CD4-positive, CD25-positive, alpha-beta regulatory T cell (primary cell): ENCODE measurements at regions not wholly inside any gene's neighbourhood (a gene's known extent, or its start where the extent isn't known, plus 50 kb on each side); places are given as distances from the start of the nearest gene placed in this dataset.

ENCODE experiments used
- ATAC-seq, 2 donors: fragments of 150-1000 bp; cut with Tn5 transposase; one replicate each; pipeline ENCODE4 v1.10.0; 2021; ENCODE audit warnings: low read depth in 2 of 2, moderate number of reproducible peaks in 2 of 2, moderate library complexity in 1 of 2
- DNase-seq, 3 donors: peaks; one replicate each; pipeline versions ENCODE4 v3.0.0 to v3.0.0-alpha.2; 2012 to 2022; ENCODE audit warnings: mixed read lengths in 1 of 3
- H3K27ac ChIP-seq: one replicate; pipeline ENCODE4 v1.7.0; 2013; ENCODE audit warnings: mild to moderate bottlenecking, low read length; ENCODE audit not compliant: insufficient read depth, poor library complexity, severe bottlenecking
- H3K27me3 ChIP-seq: one replicate; pipeline ENCODE4 v1.7.0; 2013; ENCODE audit warnings: low read length; ENCODE audit not compliant: control insufficient read depth, insufficient read depth
- H3K36me3 ChIP-seq: one replicate; pipeline ENCODE4 v1.7.0; 2013; ENCODE audit warnings: mild to moderate bottlenecking, low read length, moderate library complexity; ENCODE audit not compliant: control insufficient read depth, insufficient read depth
- H3K4me1 ChIP-seq: 2 replicates; pipeline ENCODE4 v1.7.0; 2013; ENCODE audit warnings: mild to moderate bottlenecking, low read length; ENCODE audit not compliant: insufficient read depth, control insufficient read depth, poor library complexity, severe bottlenecking
- H3K4me3 ChIP-seq: one replicate; pipeline ENCODE4 v1.7.0; 2013; ENCODE audit warnings: low read depth, mild to moderate bottlenecking, low read length, moderate library complexity
- H3K9me3 ChIP-seq, 2 experiments: 1 replicate in 1 of 2; 2 replicates in 1 of 2; pipeline ENCODE4 v1.7.0; 2013; ENCODE audit warnings: low read length in 2 of 2, mild to moderate bottlenecking in 1 of 2, moderate library complexity in 1 of 2; ENCODE audit not compliant: control insufficient read depth in 2 of 2
- H3K27ac Mint-ChIP-seq, 3 donors: one replicate each; pipeline ENCODE4 v1.8.0; 2020 to 2022; ENCODE audit warnings: mild to moderate bottlenecking in 3 of 3, mixed read lengths in 3 of 3, moderate library complexity in 2 of 3
- H3K27me3 Mint-ChIP-seq: one replicate; pipeline ENCODE4 v1.8.0; 2022; ENCODE audit warnings: mild to moderate bottlenecking, mixed read lengths
- H3K36me3 Mint-ChIP-seq: one replicate; pipeline ENCODE4 v1.8.0; 2020; ENCODE audit warnings: mixed read lengths
- H3K4me1 Mint-ChIP-seq, 4 donors: one replicate each; pipeline ENCODE4 v1.8.0; 2020 to 2022; ENCODE audit warnings: mixed read lengths in 4 of 4, mild to moderate bottlenecking in 1 of 4
- H3K4me3 Mint-ChIP-seq, 4 donors: one replicate each; pipeline ENCODE4 v1.8.0; 2020 to 2022; ENCODE audit warnings: mild to moderate bottlenecking in 4 of 4, mixed read lengths in 4 of 4, moderate library complexity in 3 of 4
- H3K9me3 Mint-ChIP-seq, 7 donors: one replicate each; pipeline ENCODE4 v1.8.0; 2020 to 2022; ENCODE audit warnings: mixed read lengths in 7 of 7, mild to moderate bottlenecking in 3 of 7, moderate library complexity in 2 of 7

DNA sequence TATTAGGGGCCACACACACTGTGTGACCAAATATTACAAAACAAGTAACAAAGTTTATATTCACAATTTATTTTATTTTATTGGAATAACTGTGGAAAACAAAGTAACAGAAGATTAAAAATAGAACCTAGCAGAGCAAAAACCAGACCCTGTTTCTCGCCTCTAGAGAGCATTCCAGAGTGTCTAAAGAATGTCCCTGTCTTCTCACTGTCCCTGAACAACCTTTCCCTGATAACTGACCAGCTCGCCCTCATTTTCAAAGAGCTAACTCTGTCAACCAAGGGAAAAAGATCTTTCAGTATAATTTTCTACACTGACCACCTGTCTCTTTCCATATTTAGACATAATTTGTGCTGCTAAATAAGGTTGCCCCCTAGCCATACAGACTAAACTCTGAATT is 646.9 kb downstream of the USP25 start:
- no peak for ATAC-seq
- H3K27me3 Mint-ChIP-seq, result no peaks in the 10 kb centered on the region
- Histone ChIP-seq H3K36me3 (no peaks in the 10 kb centered on the region), H3K27ac (no peak overlapping the region), H3K4me1 (no peaks in the 10 kb centered on the region), H3K9me3 (peaks cover 0 to 4% of the 10 kb centered on the region in 2 experiments), H3K27me3 (no peaks in the 10 kb centered on the region), H3K4me3 (no peak overlapping the region)
- no peak for DNase-seq
- H3K27ac Mint-ChIP-seq, result no peak overlapping the region
- no peaks in the 10 kb centered on the region for H3K36me3 Mint-ChIP-seq
- peaks cover 0 to 9% (median 4%) of the 10 kb centered on the region in 7 donors for H3K9me3 Mint-ChIP-seq
- H3K4me3 Mint-ChIP-seq, result no peak overlapping the region
- H3K4me1 Mint-ChIP-seq, result no peaks in the 10 kb centered on the region

DNA sequence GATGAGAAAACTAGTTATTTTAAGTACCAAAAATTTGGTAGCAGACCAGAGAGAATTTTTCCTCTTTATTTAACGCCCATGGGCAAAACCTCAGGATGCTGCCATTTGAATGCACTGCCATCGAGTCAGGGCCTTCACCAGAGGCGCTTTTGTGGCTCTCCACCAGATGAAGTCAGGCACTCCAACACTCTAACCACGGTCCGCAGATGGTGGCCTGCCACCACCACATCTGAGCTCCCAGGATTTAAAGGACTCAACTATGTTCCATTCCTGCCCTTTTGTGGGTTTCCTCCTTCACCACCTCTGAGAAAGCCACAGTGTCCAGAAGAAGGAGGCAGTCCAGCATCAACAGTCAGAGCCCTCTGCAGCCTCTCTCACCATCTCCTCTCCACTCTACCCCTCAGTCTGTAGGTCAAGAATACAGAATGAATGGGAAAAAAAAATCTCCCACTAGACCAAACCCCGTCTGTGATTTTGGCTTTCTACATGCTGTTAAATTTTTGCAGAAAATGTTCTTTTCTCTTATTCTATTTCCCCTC is 647.4 kb downstream of the USP25 start:
- H3K4me1 Mint-ChIP-seq, result no peaks in the 10 kb centered on the region
- peaks cover 0 to 9% (median 4%) of the 10 kb centered on the region in 7 donors for H3K9me3 Mint-ChIP-seq
- H3K27me3 Mint-ChIP-seq, result no peaks in the 10 kb centered on the region
- Histone ChIP-seq H3K4me1 (no peaks in the 10 kb centered on the region), H3K36me3 (no peaks in the 10 kb centered on the region), H3K27ac (no peak overlapping the region), H3K9me3 (peaks cover 0 to 4% of the 10 kb centered on the region in 2 experiments), H3K4me3 (no peak overlapping the region), H3K27me3 (no peaks in the 10 kb centered on the region)
- ATAC-seq (no peak), DNase-seq (no peak)
- no peaks in the 10 kb centered on the region for H3K36me3 Mint-ChIP-seq
- no peak overlapping the region for H3K27ac Mint-ChIP-seq
- H3K4me3 Mint-ChIP-seq, result no peak overlapping the region

DNA sequence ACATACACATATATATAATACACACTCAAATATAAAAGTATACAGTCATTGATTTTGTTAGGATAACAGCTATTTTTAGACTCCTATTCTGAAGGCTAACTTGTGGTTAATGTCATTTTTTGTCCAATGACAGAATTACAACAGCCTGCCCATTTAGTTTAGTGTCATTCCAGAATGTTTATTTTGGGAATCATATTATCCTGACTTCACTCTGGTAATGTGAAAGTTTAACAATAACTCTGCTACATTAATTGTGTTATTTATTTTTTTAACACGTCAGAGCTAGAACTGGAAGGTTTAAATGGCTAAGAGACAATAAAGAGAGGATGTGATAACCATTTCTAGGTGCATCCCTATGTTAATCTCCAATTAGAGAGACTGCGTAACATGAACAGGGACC is 648.1 kb downstream of the USP25 start:
- Histone ChIP-seq H3K4me3 (no peak overlapping the region), H3K27me3 (no peaks in the 10 kb centered on the region), H3K4me1 (no peaks in the 10 kb centered on the region), H3K36me3 (no peaks in the 10 kb centered on the region), H3K27ac (no peak overlapping the region), H3K9me3 (peaks cover 0 to 4% of the 10 kb centered on the region in 2 experiments)
- no peak overlapping the region for H3K4me3 Mint-ChIP-seq
- no peak for ATAC-seq
- DNase-seq, result no peak
- H3K27ac Mint-ChIP-seq, result no peak overlapping the region
- H3K36me3 Mint-ChIP-seq, result no peaks in the 10 kb centered on the region
- H3K27me3 Mint-ChIP-seq, result no peaks in the 10 kb centered on the region
- no peaks in the 10 kb centered on the region for H3K4me1 Mint-ChIP-seq
- H3K9me3 Mint-ChIP-seq, result peaks cover 0 to 8% (median 4%) of the 10 kb centered on the region in 7 donors

DNA sequence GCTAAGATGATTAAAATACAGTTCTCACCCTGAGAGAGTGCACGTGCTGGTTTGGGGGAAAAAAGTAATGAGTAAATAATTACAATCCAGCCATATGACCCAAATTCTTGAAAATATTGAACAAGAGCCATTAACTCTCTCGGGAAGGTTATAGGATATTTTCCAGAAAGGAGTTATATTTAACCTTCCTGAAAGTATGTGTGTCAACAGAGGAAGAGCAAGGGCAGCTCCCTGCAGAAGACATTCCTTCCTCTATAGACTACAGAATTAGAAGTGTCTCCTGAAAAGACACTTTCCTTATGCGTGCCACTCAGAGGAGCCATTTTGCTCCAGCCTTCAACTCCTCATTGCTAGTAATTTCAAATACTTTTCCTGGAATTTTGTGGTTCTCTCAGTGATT is 648.7 kb downstream of the USP25 start:
- Histone ChIP-seq H3K27ac (no peak overlapping the region), H3K4me3 (no peak overlapping the region), H3K36me3 (no peaks in the 10 kb centered on the region), H3K27me3 (no peaks in the 10 kb centered on the region), H3K9me3 (peaks cover 0 to 3% of the 10 kb centered on the region in 2 experiments), H3K4me1 (no peaks in the 10 kb centered on the region)
- Mint-ChIP-seq H3K36me3 (no peaks in the 10 kb centered on the region), H3K27ac (no peak overlapping the region), H3K4me3 (no peak overlapping the region), H3K27me3 (no peaks in the 10 kb centered on the region), H3K4me1 (no peaks in the 10 kb centered on the region), H3K9me3 (peaks cover 0 to 8% (median 4%) of the 10 kb centered on the region in 7 donors)
- DNase-seq, result no peak
- no peak for ATAC-seq

DNA sequence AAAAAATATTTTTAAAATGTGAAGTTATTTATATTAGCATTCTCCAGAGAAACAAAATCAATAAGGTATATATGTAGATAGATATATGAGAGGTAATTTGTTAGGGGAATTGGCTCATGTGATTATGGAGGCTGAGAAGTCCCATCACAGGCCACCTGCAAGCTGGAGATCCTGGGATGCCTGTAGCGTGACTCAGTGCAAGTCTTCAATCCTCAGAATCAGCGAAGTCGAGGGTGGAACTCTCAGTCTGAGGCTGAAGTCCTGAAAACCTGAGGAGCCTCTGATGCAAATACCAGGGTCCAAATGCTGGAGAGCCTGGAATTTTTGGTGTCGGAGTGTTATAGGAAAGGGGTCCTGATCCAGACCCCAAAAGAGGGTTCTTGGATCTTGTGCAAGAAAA is 658.5 kb downstream of the USP25 start:
- Mint-ChIP-seq H3K4me3 (no peak overlapping the region), H3K4me1 (no peaks in the 10 kb centered on the region), H3K36me3 (no peaks in the 10 kb centered on the region), H3K27ac (no peak overlapping the region), H3K27me3 (no peaks in the 10 kb centered on the region), H3K9me3 (peaks cover 2 to 12% (median 6%) of the 10 kb centered on the region in 7 donors)
- Histone ChIP-seq H3K4me1 (no peaks in the 10 kb centered on the region), H3K36me3 (no peaks in the 10 kb centered on the region), H3K27ac (no peak overlapping the region), H3K27me3 (no peaks in the 10 kb centered on the region), H3K9me3 (no peaks in the 10 kb centered on the region), H3K4me3 (no peak overlapping the region)
- DNase-seq, result no peak
- ATAC-seq, result no peak

DNA sequence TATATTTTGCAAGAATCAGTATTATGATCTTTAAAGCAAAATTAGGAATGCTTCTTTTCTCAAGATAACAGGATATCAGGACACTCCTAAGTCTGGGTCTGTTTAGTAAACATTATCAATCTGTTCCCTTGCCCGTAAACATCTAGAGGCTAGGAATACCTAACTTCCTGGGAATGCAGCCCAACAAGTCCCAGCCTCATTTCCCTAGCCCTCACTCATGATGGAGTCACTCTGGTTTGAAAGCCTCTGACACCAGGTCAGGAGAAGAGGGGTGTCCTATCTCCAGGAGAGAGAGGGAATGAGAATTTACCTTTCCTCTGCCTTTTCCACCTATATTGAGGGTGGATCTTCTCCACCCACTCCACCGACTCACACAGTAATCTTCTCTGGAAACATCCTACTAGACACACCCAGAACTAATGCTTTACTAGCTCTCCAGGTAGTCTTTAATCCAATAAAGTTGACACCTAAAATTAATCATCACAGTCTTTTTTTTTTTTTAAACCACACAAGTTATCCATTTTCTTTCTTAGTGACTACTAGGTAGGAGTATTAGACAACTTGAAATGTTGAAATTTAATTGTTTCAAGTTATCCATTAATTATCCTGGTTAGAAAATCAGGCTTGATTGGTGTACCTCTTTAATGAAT is 659.3 kb downstream of the USP25 start:
- H3K27ac Mint-ChIP-seq, result no peak overlapping the region
- H3K27me3 ChIP-seq, result no peaks in the 10 kb centered on the region
- DNase-seq (no peak), ATAC-seq (no peak)
- no peak overlapping the region for H3K4me3 ChIP-seq
- H3K4me3 Mint-ChIP-seq, result no peak overlapping the region
- no peaks in the 10 kb centered on the region for H3K36me3 Mint-ChIP-seq
- H3K4me1 ChIP-seq, result no peaks in the 10 kb centered on the region
- H3K9me3 ChIP-seq, result no peaks in the 10 kb centered on the region
- no peaks in the 10 kb centered on the region for H3K27me3 Mint-ChIP-seq
- H3K27ac ChIP-seq, result no peak overlapping the region
- peaks cover 2 to 12% (median 6%) of the 10 kb centered on the region in 7 donors for H3K9me3 Mint-ChIP-seq
- no peaks in the 10 kb centered on the region for H3K36me3 ChIP-seq
- H3K4me1 Mint-ChIP-seq, result no peaks in the 10 kb centered on the region

DNA sequence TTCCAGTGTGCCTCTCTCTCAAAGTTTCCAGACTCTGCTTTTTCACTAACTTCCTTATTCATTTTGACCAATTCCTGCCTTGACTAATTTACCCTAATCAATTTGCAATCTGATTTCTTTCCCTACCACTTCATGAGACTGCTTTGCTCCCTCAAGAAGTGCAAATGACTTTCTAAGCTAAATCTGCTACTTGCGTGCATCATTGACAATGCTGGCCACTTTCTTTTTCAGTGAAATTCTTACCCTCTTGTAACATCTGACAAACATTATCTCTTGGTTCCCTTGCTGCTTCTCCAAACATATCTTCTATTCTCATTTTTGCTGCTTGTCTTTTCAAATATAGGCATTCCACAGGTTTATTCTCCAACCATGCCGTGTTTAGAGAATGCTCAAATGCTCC is 659.9 kb downstream of the USP25 start:
- H3K4me3 Mint-ChIP-seq, result no peak overlapping the region
- Histone ChIP-seq H3K9me3 (no peaks in the 10 kb centered on the region), H3K27ac (no peak overlapping the region), H3K27me3 (no peaks in the 10 kb centered on the region), H3K4me3 (no peak overlapping the region), H3K4me1 (no peaks in the 10 kb centered on the region), H3K36me3 (no peaks in the 10 kb centered on the region)
- no peak for DNase-seq
- no peaks in the 10 kb centered on the region for H3K36me3 Mint-ChIP-seq
- no peaks in the 10 kb centered on the region for H3K27me3 Mint-ChIP-seq
- no peaks in the 10 kb centered on the region for H3K4me1 Mint-ChIP-seq
- H3K9me3 Mint-ChIP-seq, result peaks cover 2 to 12% (median 6%) of the 10 kb centered on the region in 7 donors
- ATAC-seq, result no peak
- H3K27ac Mint-ChIP-seq, result no peak overlapping the region

DNA sequence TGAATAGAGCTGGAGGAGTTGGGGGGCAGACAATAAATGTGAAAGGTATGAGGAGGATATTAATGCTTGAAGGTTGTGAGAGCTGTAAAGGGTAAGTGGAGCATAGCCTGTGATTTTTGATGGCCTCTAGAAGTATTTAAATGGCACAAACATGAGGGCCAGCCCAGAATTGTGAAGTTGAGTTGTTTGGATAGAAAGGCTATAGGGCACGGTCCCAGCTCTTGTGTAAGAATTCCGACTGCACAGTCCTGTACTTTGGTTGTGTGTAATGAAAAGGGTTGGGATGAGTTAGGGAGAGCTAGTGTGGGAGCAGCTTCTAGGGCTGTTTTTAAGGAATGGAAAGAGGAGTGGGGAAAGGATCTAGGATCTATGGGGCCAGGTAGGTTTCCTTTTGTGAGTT is 665.5 kb downstream of the USP25 start:
- Mint-ChIP-seq H3K4me1 (no peaks in the 10 kb centered on the region), H3K27ac (no peak overlapping the region), H3K27me3 (no peaks in the 10 kb centered on the region), H3K4me3 (no peak overlapping the region), H3K9me3 (peaks cover 5 to 26% (median 18%) of the 10 kb centered on the region in 7 donors), H3K36me3 (no peaks in the 10 kb centered on the region)
- ATAC-seq (no peak), DNase-seq (no peak)
- H3K9me3 ChIP-seq, result peaks cover 0 to 7% of the 10 kb centered on the region in 2 experiments
- no peaks in the 10 kb centered on the region for H3K27me3 ChIP-seq
- no peak overlapping the region for H3K4me3 ChIP-seq
- H3K4me1 ChIP-seq, result no peaks in the 10 kb centered on the region
- no peak overlapping the region for H3K27ac ChIP-seq
- no peaks in the 10 kb centered on the region for H3K36me3 ChIP-seq
